Progenitor cell of endocrine pancreas (in vitro differentiated cells): ENCODE measurements at regions not wholly inside any gene's neighbourhood (a gene's known extent, or its start where the extent isn't known, plus 50 kb on each side); places are given as distances from the start of the nearest gene placed in this dataset.

ENCODE experiments used
- DNase-seq: peaks from one replicate; pipeline ENCODE4 v3.0.0; 2021; ENCODE audit warnings: low spot score; ENCODE audit not compliant: unreplicated experiment
- H3K27ac Mint-ChIP-seq: 2 replicates; pipeline ENCODE4 v1.8.0; 2021; ENCODE audit warnings: mild to moderate bottlenecking, moderate library complexity, mixed read lengths
- H3K27me3 Mint-ChIP-seq: 2 replicates; pipeline ENCODE4 v1.8.0; 2021; ENCODE audit warnings: mixed read lengths
- H3K36me3 Mint-ChIP-seq: 2 replicates; pipeline ENCODE4 v1.8.0; 2022; ENCODE audit warnings: mixed read lengths; ENCODE audit not compliant: insufficient read depth
- H3K4me1 Mint-ChIP-seq: 2 replicates; pipeline ENCODE4 v1.8.0; 2021; ENCODE audit warnings: low read depth, mixed read lengths
- H3K4me3 Mint-ChIP-seq: 2 replicates; pipeline ENCODE4 v1.8.0; 2021; ENCODE audit warnings: low read depth, mild to moderate bottlenecking, moderate library complexity, mixed read lengths
- H3K9me3 Mint-ChIP-seq: 2 replicates; pipeline ENCODE4 v1.8.0; 2021; ENCODE audit warnings: low read depth, mixed read lengths
- CTCF ChIP-seq: fragments of 200-600 bp; sonication (generic); IDR thresholded peaks from one replicate; pipeline ENCODE4 v1.5.0; 2021; ENCODE audit warnings: antibody characterized with exemption, mild to moderate bottlenecking; ENCODE audit not compliant: unreplicated experiment

GRCh38 chr1:88104236-88104635 lies 579.8 kb upstream of the PKN2 start:
- Mint-ChIP-seq H3K9me3 (no peaks in the 10 kb centered on the region), H3K4me3 (no peak overlapping the region), H3K36me3 (no peaks in the 10 kb centered on the region), H3K27ac (no peak overlapping the region), H3K27me3 (peaks cover 11% of the 10 kb centered on the region), H3K4me1 (no peaks in the 10 kb centered on the region)
- no peak for TF ChIP-seq CTCF
- DNase-seq: no peak

- H3K9me3 Mint-ChIP-seq: no peaks in the 10 kb centered on the region
- H3K27ac Mint-ChIP-seq: no peak overlapping the region
- no peaks in the 10 kb centered on the region for H3K4me1 Mint-ChIP-seq
- H3K27me3 Mint-ChIP-seq: peaks cover 15% of the 10 kb centered on the region
- no peak overlapping the region for H3K4me3 Mint-ChIP-seq
- TF ChIP-seq CTCF: no peak
- DNase-seq: no peak
- H3K36me3 Mint-ChIP-seq: no peaks in the 10 kb centered on the region
These were observed 579.2 kb upstream of the PKN2 start for GRCh38 chr1:88104886-88105285.

GRCh38 chr1:88111816-88112215 lies 572.3 kb upstream of the PKN2 start:
- TF ChIP-seq CTCF: no peak
- no peak for DNase-seq
- no peaks in the 10 kb centered on the region for H3K36me3 Mint-ChIP-seq
- H3K27ac Mint-ChIP-seq: no peak overlapping the region
- no peak overlapping the region for H3K4me3 Mint-ChIP-seq
- peaks cover 7% of the 10 kb centered on the region for H3K27me3 Mint-ChIP-seq
- peaks cover 3% of the 10 kb centered on the region for H3K4me1 Mint-ChIP-seq
- no peaks in the 10 kb centered on the region for H3K9me3 Mint-ChIP-seq

GRCh38 chr1:88117597-88117996 lies 566.5 kb upstream of the PKN2 start:
- peaks cover 19% of the 10 kb centered on the region for H3K4me1 Mint-ChIP-seq
- no peak for DNase-seq
- no peaks in the 10 kb centered on the region for H3K36me3 Mint-ChIP-seq
- H3K27ac Mint-ChIP-seq: no peak overlapping the region
- H3K4me3 Mint-ChIP-seq: no peak overlapping the region
- no peak for TF ChIP-seq CTCF
- no peaks in the 10 kb centered on the region for H3K27me3 Mint-ChIP-seq
- no peaks in the 10 kb centered on the region for H3K9me3 Mint-ChIP-seq

GRCh38 chr1:88118176-88118845 lies 565.8 kb upstream of the PKN2 start:
- H3K4me3 Mint-ChIP-seq: no peak overlapping the region
- no peak for TF ChIP-seq CTCF
- no peaks in the 10 kb centered on the region for H3K9me3 Mint-ChIP-seq
- H3K27me3 Mint-ChIP-seq: no peaks in the 10 kb centered on the region
- H3K36me3 Mint-ChIP-seq: no peaks in the 10 kb centered on the region
- no peak for DNase-seq
- no peak overlapping the region for H3K27ac Mint-ChIP-seq
- peaks cover 19% of the 10 kb centered on the region for H3K4me1 Mint-ChIP-seq
